ENCODE measurements at regions not wholly inside any gene's neighbourhood (a gene's known extent, or its start where the extent isn't known, plus 50 kb on each side); places are given as distances from the start of the nearest gene placed in this dataset.

DNA sequence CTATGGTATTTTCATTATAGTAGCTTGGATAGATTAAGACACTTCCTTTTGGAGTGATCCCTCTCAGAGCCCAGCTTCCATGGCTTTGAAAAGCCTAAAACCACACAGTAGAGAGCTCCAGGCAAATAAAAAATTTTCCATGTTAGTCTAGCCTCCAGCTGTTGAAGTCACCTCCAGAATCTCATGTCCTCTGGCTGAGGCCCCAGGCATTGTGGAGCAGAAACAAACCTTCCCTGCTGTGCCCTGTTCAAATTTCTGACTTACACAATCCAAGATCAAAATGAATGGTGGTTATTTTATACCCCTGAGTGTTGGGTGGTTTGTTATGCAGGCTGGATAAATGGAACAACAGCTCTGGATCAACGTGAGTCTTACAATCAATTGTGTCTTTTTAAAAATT lies 203.9 kb downstream of the ICE1 start:
- TF ChIP-seq, protein P1, sequence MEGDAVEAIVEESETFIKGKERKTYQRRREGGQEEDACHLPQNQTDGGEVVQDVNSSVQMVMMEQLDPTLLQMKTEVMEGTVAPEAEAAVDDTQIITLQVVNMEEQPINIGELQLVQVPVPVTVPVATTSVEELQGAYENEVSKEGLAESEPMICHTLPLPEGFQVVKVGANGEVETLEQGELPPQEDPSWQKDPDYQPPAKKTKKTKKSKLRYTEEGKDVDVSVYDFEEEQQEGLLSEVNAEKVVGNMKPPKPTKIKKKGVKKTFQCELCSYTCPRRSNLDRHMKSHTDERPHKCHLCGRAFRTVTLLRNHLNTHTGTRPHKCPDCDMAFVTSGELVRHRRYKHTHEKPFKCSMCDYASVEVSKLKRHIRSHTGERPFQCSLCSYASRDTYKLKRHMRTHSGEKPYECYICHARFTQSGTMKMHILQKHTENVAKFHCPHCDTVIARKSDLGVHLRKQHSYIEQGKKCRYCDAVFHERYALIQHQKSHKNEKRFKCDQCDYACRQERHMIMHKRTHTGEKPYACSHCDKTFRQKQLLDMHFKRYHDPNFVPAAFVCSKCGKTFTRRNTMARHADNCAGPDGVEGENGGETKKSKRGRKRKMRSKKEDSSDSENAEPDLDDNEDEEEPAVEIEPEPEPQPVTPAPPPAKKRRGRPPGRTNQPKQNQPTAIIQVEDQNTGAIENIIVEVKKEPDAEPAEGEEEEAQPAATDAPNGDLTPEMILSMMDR (IDR thresholded peaks at IDR 0.05; ENCODE audit: low read depth, low read length), result no peak
- no peak for TF ChIP-seq POLR2A (IDR thresholded peaks at IDR 0.05; ENCODE audit: extremely low read depth, insufficient read length)
- no peak for TF ChIP-seq MYC (IDR thresholded peaks at IDR 0.05; ENCODE audit: low read depth, low read length)
- TF ChIP-seq, protein P2, sequence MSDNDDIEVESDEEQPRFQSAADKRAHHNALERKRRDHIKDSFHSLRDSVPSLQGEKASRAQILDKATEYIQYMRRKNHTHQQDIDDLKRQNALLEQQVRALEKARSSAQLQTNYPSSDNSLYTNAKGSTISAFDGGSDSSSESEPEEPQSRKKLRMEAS (IDR thresholded peaks at IDR 0.05; ENCODE audit: low read depth, low read length), result no peak

Data from NB4 (cell line).